ENCODE measurements at regions not wholly inside any gene's neighbourhood (a gene's known extent, or its start where the extent isn't known, plus 50 kb on each side); places are given as distances from the start of the nearest gene placed in this dataset.

- TF ChIP-seq CTCF (IDR thresholded peaks at IDR 0.05; ENCODE audit: extremely low read depth in 1 of 2, insufficient read depth in 1 of 2, low read depth in 1 of 2, low read length in 2 of 2): peak; percentile 75 to 83
- no peak for TF ChIP-seq POLR2A (IDR thresholded peaks at IDR 0.05; ENCODE audit: low read depth, low read length)
- TF ChIP-seq EZH2 (IDR thresholded peaks at IDR 0.05; ENCODE audit: borderline replicate concordance, low read depth, low read length, severe bottlenecking): no peak
- no peak for TF ChIP-seq POLR2AphosphoS5 (IDR thresholded peaks at IDR 0.05; ENCODE audit: insufficient read depth, low read depth, low read length)
- no peak for TF ChIP-seq JUN (IDR thresholded peaks at IDR 0.05; ENCODE audit: borderline replicate concordance, insufficient read depth, insufficient read length, low read depth)
- no peak for TF ChIP-seq MAX (IDR thresholded peaks at IDR 0.05; ENCODE audit: insufficient read depth, insufficient read length)
- TF ChIP-seq GATA2 (IDR thresholded peaks at IDR 0.05; ENCODE audit: insufficient read depth, insufficient read length, low read depth, low read length): no peak
- no peak for TF ChIP-seq FOS (IDR thresholded peaks at IDR 0.05; ENCODE audit: borderline replicate concordance, insufficient read depth, low read length)
- no peak for TF ChIP-seq MYC (IDR thresholded peaks at IDR 0.05; ENCODE audit: low read depth, low read length)
These were observed 74.4 kb downstream of the PTGS2 start for GRCh38 chr1:186605762-186606350.
